H9 (cell line): ENCODE measurements at regions not wholly inside any gene's neighbourhood (a gene's known extent, or its start where the extent isn't known, plus 50 kb on each side); places are given as distances from the start of the nearest gene placed in this dataset.

Source experiments
- DNase-seq: peaks from one replicate; pipeline ENCODE4 v3.0.0-alpha.2; 2017
- H2AFZ ChIP-seq: one replicate; pipeline ENCODE4 v1.6.1; 2013; ENCODE audit warnings: mild to moderate bottlenecking, low read length, control low read depth, moderate library complexity
- H2AK5ac ChIP-seq: 2 replicates; pipeline ENCODE4 v1.6.1; 2013; ENCODE audit warnings: low read length, control low read depth, mixed read lengths; ENCODE audit not compliant: insufficient read length
- H2BK120ac ChIP-seq: one replicate; pipeline ENCODE4 v1.6.1; 2013; ENCODE audit warnings: low read depth, mild to moderate bottlenecking, low read length, control low read depth, inconsistent platforms; ENCODE audit not compliant: poor library complexity, severe bottlenecking
- H2BK12ac ChIP-seq: 2 replicates; pipeline ENCODE4 v1.6.1; 2013; ENCODE audit warnings: low read length, control low read depth, mixed read lengths, low read depth; ENCODE audit not compliant: insufficient read length
- H2BK15ac ChIP-seq: 2 replicates; pipeline ENCODE4 v1.6.1; 2013; ENCODE audit warnings: low read depth, low read length, control low read depth
- H2BK20ac ChIP-seq: one replicate; pipeline ENCODE4 v1.6.1; 2013; ENCODE audit warnings: low read depth, mild to moderate bottlenecking, low read length, control low read depth, inconsistent platforms; ENCODE audit not compliant: poor library complexity, severe bottlenecking
- H2BK5ac ChIP-seq: 2 replicates; pipeline ENCODE4 v1.6.1; 2013; ENCODE audit warnings: low read length, control low read depth, mixed read lengths; ENCODE audit not compliant: insufficient read length
- H3K14ac ChIP-seq: 2 replicates; pipeline ENCODE4 v1.6.1; 2013; ENCODE audit warnings: low read length, control low read depth; ENCODE audit not compliant: insufficient read depth
- H3K18ac ChIP-seq: 2 replicates; pipeline ENCODE4 v1.6.1; 2013; ENCODE audit warnings: low read depth, mild to moderate bottlenecking, mixed read lengths, low read length, control low read depth; ENCODE audit not compliant: insufficient read length
- H3K23ac ChIP-seq: 2 replicates; pipeline ENCODE4 v1.6.1; 2013; ENCODE audit warnings: low read length, control low read depth, mixed read lengths, low read depth; ENCODE audit not compliant: insufficient read length
- H3K23me2 ChIP-seq: 2 replicates; pipeline ENCODE4 v1.6.1; 2013; ENCODE audit warnings: low read depth, mild to moderate bottlenecking, mixed read lengths, low read length, control low read depth; ENCODE audit not compliant: insufficient read length, poor library complexity, severe bottlenecking
- H3K27ac ChIP-seq: 2 replicates; pipeline ENCODE4 v1.5.1; 2013; ENCODE audit warnings: low read length, control low read depth, mixed read lengths, low read depth; ENCODE audit not compliant: insufficient read length
- H3K27me3 ChIP-seq: 2 replicates; pipeline ENCODE4 v1.6.1; 2013; ENCODE audit warnings: low read length, control low read depth, inconsistent platforms; ENCODE audit not compliant: insufficient read depth
- H3K4ac ChIP-seq: 2 replicates; pipeline ENCODE4 v1.6.1; 2013; ENCODE audit warnings: low read depth, mild to moderate bottlenecking, control low read depth, inconsistent platforms, low read length, moderate library complexity
- H3K4me1 ChIP-seq: 2 replicates; pipeline ENCODE4 v1.6.1; 2013; ENCODE audit warnings: low read length, control low read depth, inconsistent platforms; ENCODE audit not compliant: insufficient read depth
- H3K4me2 ChIP-seq: 2 replicates; pipeline ENCODE4 v1.6.1; 2013; ENCODE audit warnings: low read length, control low read depth, mixed read lengths; ENCODE audit not compliant: insufficient read length, insufficient read depth
- H3K56ac ChIP-seq: 2 replicates; pipeline ENCODE4 v1.6.1; 2013; ENCODE audit warnings: low read depth, mild to moderate bottlenecking, mixed read lengths, low read length, control low read depth; ENCODE audit not compliant: insufficient read length
- H3K79me1 ChIP-seq: 2 replicates; pipeline ENCODE4 v1.6.1; 2013; ENCODE audit warnings: low read depth, mild to moderate bottlenecking, moderate library complexity, low read length, control low read depth, inconsistent platforms; ENCODE audit not compliant: insufficient read depth, poor library complexity, severe bottlenecking
- H3K79me2 ChIP-seq: 2 replicates; pipeline ENCODE4 v1.6.1; 2013; ENCODE audit warnings: low read length, control low read depth, inconsistent platforms; ENCODE audit not compliant: insufficient read depth
- H3K9ac ChIP-seq: 2 replicates; pipeline ENCODE4 v1.6.1; 2013; ENCODE audit warnings: low read length, control low read depth, mixed read lengths; ENCODE audit not compliant: insufficient read length; ENCODE audit errors: extremely low read depth
- H3K9me3 ChIP-seq: one replicate; pipeline ENCODE4 v1.6.1; 2013; ENCODE audit warnings: low read depth, low read length, inconsistent platforms; ENCODE audit not compliant: control insufficient read depth
- H3T11ph ChIP-seq: one replicate; pipeline ENCODE4 v1.6.1; 2013; ENCODE audit warnings: mild to moderate bottlenecking, low read length, control low read depth, inconsistent platforms
- H4K20me1 ChIP-seq: one replicate; pipeline ENCODE4 v1.6.1; 2013; ENCODE audit not compliant: control insufficient read depth, insufficient read length, insufficient read depth
- H4K5ac ChIP-seq: 2 replicates; pipeline ENCODE4 v1.6.1; 2013; ENCODE audit warnings: low read depth, mild to moderate bottlenecking, mixed read lengths, low read length, control low read depth; ENCODE audit not compliant: insufficient read length
- H4K8ac ChIP-seq: replicated peaks from 2 replicates; pipeline ENCODE4 v1.6.1; 2013; ENCODE audit warnings: low read length, control low read depth, mixed read lengths, low read depth; ENCODE audit not compliant: insufficient read length
- H4K91ac ChIP-seq: 2 replicates; pipeline ENCODE4 v1.6.1; 2013; ENCODE audit warnings: low read depth, mild to moderate bottlenecking, moderate library complexity, mixed read lengths, low read length, control low read depth; ENCODE audit not compliant: insufficient read length
- H3K27ac Mint-ChIP-seq, 3 experiments: 2 replicates in 2 of 3; 3 replicates in 1 of 3; pipeline ENCODE4 v1.8.0; 2020 to 2021; ENCODE audit warnings: mixed read lengths in 3 of 3, mild to moderate bottlenecking in 1 of 3, moderate library complexity in 1 of 3
- H3K27me3 Mint-ChIP-seq: 2 replicates; pipeline ENCODE4 v1.8.0; 2021; ENCODE audit warnings: low read depth, mild to moderate bottlenecking, moderate library complexity, mixed read lengths
- H3K36me3 Mint-ChIP-seq, 3 experiments: 2 replicates in 2 of 3; 3 replicates in 1 of 3; pipeline ENCODE4 v1.8.0; 2020 to 2021; ENCODE audit warnings: low read depth in 3 of 3, mixed read lengths in 3 of 3; ENCODE audit not compliant: insufficient read depth in 1 of 3
- H3K4me1 Mint-ChIP-seq, 2 experiments: 2 replicates each; pipeline ENCODE4 v1.8.0; 2020; ENCODE audit warnings: mixed read lengths in 2 of 2
- H3K4me3 Mint-ChIP-seq, 2 experiments: 2 replicates in 1 of 2; 3 replicates in 1 of 2; pipeline ENCODE4 v1.8.0; 2020 to 2021; ENCODE audit warnings: mild to moderate bottlenecking in 2 of 2, mixed read lengths in 2 of 2, moderate library complexity in 1 of 2
- H3K9me3 Mint-ChIP-seq, 2 experiments: 2 replicates in 1 of 2; 3 replicates in 1 of 2; pipeline ENCODE4 v1.8.0; 2020; ENCODE audit warnings: mild to moderate bottlenecking in 2 of 2, mixed read lengths in 2 of 2, moderate library complexity in 1 of 2
- WGBS: extraction: QIAGEN DNeasy Blood & Tissue Kit; methylation state at CpG from one replicate; pipeline ENCODE4 v1.1.7; 2013; ENCODE audit warnings: missing lambda C conversion rate, low lambda C conversion rate, mixed read lengths; ENCODE audit not compliant: insufficient read length; ENCODE audit errors: extremely low coverage; 5-methylcytosine and 5-hydroxymethylcytosine counted together
- TF ChIP-seq, protein P1 (sequence below): fragments of 200-600 bp; sonication (generic); conservative IDR thresholded peaks from 3 replicates; pipeline ENCODE4 v1.8.0; 2021; ENCODE audit warnings: antibody characterized with exemption, mild to moderate bottlenecking

DNA sequence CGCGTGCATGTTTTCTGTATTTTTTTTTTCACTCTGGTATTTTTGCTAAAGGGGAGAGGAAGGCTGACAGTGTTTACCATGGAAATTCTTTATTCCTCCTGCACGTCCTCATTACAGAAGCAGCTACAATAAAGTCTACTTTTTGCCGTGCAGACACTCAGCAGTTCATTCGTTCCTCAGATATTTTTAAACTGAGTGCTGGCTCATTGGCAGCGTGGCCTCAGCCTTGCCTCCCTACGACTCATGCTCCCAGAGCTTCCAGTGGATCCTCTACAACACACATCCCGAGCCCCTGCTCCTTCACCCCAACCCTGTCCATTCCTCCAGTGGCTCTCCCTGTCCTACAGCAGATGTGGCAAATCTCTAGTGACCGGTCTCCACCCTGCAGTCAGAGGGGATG is 239.2 kb upstream of the ZMIZ1 start:
- WGBS = no CpG with 5 or more reads among the region's 9 CpGs
- H3K23me2 ChIP-seq = no peaks in the 10 kb centered on the region
- no peaks in the 10 kb centered on the region for H3K9me3 ChIP-seq
- no peak overlapping the region for H3K4ac ChIP-seq
- H4K20me1 ChIP-seq = no peaks in the 10 kb centered on the region
- no peaks in the 10 kb centered on the region for H3K79me2 ChIP-seq
- DNase-seq = no peak
- no peak overlapping the region for H2AFZ ChIP-seq
- no peak overlapping the region for H2BK12ac ChIP-seq
- no peak overlapping the region for H2BK5ac ChIP-seq
- H3K18ac ChIP-seq = no peak overlapping the region
- no peak overlapping the region for H3K14ac ChIP-seq
- Mint-ChIP-seq H3K27ac (no peak overlapping the region), H3K9me3 (peaks cover 10 to 14% of the 10 kb centered on the region in 2 experiments), H3K36me3 (peaks cover 2 to 5% (median 4%) of the 10 kb centered on the region in 3 experiments; a peak in 5 of 7 replicates), H3K4me3 (no peak overlapping the region), H3K4me1 (peaks cover 8 to 10% of the 10 kb centered on the region in 2 experiments), H3K27me3 (peaks cover 41% of the 10 kb centered on the region)
- H4K8ac ChIP-seq = no peak overlapping the region
- no peak overlapping the region for H4K5ac ChIP-seq
- no peak overlapping the region for H3T11ph ChIP-seq
- H3K79me1 ChIP-seq = no peaks in the 10 kb centered on the region
- H2BK15ac ChIP-seq = no peak overlapping the region
- H3K4me2 ChIP-seq = no peak overlapping the region
- H3K27me3 ChIP-seq = no peaks in the 10 kb centered on the region
- no peak overlapping the region for H2AK5ac ChIP-seq
- H3K4me1 ChIP-seq = no peaks in the 10 kb centered on the region
- no peak overlapping the region for H2BK20ac ChIP-seq
- TF ChIP-seq, protein P1, sequence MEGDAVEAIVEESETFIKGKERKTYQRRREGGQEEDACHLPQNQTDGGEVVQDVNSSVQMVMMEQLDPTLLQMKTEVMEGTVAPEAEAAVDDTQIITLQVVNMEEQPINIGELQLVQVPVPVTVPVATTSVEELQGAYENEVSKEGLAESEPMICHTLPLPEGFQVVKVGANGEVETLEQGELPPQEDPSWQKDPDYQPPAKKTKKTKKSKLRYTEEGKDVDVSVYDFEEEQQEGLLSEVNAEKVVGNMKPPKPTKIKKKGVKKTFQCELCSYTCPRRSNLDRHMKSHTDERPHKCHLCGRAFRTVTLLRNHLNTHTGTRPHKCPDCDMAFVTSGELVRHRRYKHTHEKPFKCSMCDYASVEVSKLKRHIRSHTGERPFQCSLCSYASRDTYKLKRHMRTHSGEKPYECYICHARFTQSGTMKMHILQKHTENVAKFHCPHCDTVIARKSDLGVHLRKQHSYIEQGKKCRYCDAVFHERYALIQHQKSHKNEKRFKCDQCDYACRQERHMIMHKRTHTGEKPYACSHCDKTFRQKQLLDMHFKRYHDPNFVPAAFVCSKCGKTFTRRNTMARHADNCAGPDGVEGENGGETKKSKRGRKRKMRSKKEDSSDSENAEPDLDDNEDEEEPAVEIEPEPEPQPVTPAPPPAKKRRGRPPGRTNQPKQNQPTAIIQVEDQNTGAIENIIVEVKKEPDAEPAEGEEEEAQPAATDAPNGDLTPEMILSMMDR = no peak
- no peak overlapping the region for H4K91ac ChIP-seq
- no peak overlapping the region for H3K56ac ChIP-seq
- no peak overlapping the region for H3K23ac ChIP-seq
- H3K9ac ChIP-seq = no peak overlapping the region
- H3K27ac ChIP-seq = no peak overlapping the region
- H2BK120ac ChIP-seq = no peak overlapping the region
